NCI-H2171 treated with DMSO at 0.1 percent for 48 hours (cell line): ENCODE measurements at regions not wholly inside any gene's neighbourhood (a gene's known extent, or its start where the extent isn't known, plus 50 kb on each side); places are given as distances from the start of the nearest gene placed in this dataset.

ENCODE experiments used
- DNase-seq: peaks from one replicate; lab custom pipeline; 2025; lab: John Stamatoyannopoulos, UW

DNA sequence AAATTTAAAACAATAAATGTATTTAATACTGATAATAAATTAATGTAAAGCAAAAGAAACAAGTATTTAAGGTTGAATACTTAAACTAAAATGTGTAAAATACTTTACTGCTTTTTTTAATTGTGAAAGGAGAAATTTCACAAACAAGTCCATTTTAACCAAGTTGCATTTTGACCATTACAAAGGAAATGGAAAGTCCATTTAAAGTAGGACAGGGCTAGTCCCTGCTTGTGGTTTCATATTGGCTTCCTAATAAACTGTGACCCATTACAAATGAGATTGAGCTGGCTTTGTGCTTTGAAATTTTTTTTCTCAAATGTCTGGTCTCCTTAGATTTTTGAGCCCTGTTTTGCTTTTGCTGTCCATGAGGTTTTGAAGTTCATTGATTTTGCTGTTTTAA, 527.6 kb downstream of the MAFB start:
- DNase-seq: no peak

DNA sequence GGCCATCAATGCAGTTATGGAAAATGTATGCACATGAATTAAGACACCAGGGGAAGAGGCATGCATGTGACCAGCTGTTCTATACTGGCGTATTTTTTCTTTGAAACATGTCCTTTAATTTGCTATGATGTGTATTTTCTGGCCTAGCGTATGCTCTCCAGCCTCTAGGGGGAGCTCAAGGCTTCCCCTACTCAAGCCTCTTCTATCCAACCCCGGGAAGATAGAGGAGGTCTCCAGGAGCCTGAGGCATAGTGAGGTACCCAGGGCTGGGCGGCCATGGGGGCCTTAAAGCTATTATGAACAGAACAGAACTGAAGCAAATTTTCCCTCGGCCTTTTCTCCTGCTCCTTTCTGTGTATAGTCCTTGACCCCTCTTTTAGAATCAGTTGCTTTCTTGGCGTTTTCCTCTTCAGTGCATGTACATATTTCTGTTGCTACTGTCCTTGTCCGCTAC, 528.9 kb downstream of the MAFB start:
- peak; percentile 83 for DNase-seq

DNA sequence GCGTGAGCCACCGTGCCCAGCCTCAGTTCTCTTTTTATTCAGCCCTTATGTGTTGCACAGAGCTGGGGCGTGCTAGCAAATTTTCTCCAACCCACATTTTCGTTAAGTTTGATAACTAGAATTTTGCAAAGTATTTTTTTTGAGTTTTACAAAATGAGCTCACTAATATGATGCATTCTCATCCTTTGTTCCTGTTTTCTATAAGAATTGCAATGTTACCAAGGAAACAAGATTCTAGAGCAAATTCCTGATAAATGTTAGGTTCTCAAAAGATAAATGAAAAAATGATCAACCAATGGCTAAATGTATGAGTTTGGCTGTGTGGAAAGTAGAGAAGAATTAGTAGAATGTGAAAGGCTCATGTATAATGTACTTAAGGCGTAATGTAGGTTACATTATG, 529.8 kb downstream of the MAFB start:
- no peak for DNase-seq

DNA sequence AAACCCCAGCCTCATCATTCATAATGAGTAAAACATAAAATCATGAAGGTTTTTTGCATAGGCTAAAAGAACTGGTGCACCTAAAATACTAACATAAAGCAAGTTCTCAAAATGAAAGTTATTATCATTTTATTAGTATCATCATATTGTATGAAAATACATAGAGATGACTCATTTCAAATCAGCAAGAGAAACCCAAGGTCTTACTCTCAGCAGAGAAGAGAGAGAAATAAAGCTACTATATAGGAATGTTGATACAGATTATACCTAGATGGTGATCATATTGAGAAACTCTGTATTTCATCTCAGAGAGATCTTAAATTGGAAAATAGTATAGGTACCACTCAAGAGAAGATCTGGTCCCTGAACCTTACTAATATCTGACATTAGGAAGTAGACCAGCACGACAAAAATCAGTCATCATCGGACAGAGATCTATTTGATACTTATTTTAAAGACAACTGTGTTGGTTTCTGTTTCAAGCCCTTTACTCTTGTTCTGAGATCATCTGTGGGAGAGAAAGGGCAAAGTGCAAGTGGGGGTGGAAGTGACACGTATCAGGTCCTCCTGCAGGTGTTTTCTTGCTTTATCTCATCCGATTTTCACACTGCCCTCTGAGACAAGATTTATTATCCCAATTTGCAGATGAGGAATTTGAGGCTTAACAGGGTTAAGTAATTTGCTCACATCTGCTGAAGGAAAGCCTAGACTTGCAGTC, 532.3 kb downstream of the MAFB start:
- DNase-seq: no peak

DNA sequence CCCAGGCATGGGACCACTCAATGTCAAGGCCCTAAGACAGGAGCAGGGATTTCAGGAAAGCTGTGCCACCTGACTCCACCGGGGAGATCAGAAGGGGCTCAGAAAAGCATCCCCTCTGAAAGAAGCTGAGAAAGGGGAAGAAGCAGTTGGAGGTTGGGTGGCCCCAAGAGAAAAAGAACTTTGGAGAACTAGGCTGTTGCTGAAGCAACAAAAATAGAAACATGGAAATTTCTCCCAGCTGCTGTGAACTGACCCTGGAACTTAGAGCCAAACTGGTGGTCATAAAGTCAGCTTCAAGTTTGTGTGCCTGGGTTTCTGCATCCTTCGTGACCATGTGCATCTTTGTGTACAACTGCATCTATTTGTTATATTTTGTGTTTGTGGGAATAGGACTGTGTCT, 534.5 kb downstream of the MAFB start:
- no peak for DNase-seq

DNA sequence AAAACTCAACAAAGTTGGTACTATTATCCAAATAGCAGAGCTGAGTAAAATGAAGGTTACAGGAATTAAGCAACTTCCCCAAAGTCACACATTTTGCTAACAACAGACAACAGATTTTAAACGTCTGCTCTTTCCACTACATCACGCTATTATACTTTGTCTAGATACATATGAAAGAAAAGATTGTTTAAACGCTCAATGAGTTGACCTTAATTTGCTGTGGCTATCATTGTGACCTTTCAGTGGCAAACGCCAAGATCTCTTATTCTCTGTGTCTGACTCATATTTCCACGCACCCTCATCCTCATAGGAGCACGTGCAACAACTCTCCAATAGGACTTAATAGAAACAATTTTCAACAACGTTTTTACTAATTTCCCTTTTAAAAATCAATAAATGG, 540.1 kb downstream of the MAFB start:
- DNase-seq: no peak

DNA sequence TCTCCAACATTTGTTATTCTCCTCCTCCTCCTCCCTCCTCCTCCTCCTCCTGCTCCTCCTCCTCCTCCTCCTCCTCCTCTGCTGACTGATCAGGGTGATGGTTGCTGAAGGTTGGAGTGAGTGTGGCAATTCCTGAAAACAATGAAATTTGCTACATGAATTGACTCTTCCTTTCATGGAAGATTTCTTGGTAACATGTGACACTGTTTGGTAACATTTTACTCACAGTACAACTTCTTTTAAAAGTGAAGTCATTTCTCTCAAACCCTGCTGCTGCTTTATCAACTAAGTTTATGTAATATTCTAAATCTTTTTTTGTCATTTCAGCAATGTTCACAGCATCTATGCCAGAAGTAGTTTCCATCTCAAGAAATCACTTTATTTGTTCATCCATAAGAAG, 543.0 kb downstream of the MAFB start:
- DNase-seq: no peak

DNA sequence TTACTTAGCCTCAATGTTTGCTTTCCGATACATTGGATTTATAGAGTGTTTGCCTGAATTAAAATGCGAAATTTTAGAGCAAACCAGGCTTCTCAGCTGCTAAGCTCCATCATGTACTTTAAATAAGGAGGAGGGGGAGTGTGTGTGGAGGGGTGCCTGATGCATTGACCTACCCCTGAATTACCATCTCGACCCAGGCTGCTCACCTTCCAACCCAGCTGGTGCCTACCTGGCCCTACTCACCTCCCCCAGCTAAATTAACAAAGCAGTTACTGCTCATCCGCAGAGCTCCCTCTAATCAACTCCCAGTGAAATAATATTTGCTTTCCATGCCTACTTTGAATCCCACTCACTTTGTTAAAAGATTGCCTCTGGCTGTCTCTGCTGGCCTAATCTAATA, 544.5 kb downstream of the MAFB start:
- no peak for DNase-seq

DNA sequence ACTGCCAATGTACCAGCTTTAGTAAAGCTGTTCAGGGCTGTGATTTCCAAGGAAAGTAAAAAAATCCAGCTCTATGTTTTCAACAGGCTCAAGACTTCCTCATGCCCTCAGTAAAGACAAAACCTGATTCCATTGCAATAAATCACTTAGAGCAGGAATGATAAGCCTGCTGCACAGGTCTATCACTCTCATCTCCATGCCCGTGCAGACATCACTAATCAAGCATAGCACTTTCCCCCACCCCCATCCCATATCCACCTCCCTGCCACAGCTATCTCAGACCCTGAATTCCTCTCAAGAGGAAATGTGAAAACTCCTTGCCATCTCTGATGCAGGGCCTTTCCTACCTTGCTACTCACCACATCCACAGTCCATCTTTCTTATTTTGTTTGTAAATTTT, 554.9 kb downstream of the MAFB start:
- no peak for DNase-seq

DNA sequence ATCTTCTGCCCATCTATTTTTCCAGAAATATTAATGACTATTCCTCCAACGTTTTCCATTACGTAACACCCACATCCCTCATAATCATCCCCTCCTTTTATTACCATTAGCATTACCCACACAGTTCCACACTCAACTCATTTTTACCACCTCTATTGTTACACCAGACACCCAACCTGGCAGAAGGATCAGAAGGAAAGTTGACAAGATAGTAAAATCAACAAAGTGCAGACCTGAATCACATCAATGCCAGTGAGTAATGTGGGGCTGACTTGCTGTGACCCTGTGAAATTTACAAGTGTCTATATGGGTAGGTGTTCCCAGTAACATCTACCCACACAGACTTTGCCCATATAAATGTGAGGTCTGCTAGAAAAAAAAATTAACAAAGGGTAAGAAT, 568.2 kb downstream of the MAFB start:
- no peak for DNase-seq

- DNase-seq: no peak
Observed at GRCh38 chr20:40111282-40111681, 577.8 kb downstream of the MAFB start.

- DNase-seq: no peak
Observed at GRCh38 chr20:40110311-40110831, 578.7 kb downstream of the MAFB start.

- peak; percentile 67 for DNase-seq
Observed at GRCh38 chr20:40109136-40109535, 579.9 kb downstream of the MAFB start.

- no peak for DNase-seq
Observed at GRCh38 chr20:40108321-40108720, 580.7 kb downstream of the MAFB start.

- no peak for DNase-seq
Observed at GRCh38 chr20:40104959-40105358, 584.1 kb downstream of the MAFB start.

DNA sequence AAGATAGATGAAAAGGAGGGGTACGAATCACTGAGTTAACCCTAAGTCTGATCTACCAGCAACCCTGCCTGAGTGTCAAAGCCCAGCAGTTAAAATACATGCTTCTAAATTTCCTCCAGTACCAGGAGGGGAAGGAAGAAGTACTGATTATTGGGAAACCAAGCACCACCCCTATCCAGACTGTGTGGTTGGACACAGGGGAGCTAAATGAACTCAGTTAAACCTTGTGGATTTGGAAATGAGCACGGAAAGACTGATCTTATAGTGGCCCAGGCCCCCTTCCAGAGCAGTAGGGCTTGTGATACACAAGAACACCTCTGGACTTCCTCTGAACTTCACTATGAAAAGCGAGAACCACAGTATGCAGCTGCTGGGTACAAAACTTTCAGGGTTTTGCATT, 585.6 kb downstream of the MAFB start:
- no peak for DNase-seq

GRCh38 chr20:40101560-40101959, 587.5 kb downstream of the MAFB start:
- no peak for DNase-seq

DNA sequence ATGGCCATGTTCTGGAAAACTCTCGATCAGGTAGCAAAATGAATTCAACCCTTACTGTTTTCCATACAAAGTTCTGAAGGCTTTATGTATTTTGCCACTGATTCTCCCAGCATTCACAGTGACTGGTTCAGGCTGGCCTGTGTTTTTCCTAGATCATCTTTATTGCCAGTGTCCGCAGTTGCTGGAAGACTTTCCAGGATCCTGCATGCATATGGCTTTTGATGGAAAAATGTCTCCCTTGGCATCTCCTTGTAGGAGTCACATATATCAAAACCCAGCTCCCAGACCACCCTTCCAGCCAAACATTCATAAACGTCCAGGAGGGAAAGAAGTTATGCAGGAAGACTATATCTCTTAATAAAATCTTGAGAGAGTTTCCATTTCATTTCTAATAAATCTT, 588.8 kb downstream of the MAFB start:
- DNase-seq: no peak

GRCh38 chr20:40090236-40090635, 598.8 kb downstream of the MAFB start:
- peak; percentile 7 for DNase-seq

DNA sequence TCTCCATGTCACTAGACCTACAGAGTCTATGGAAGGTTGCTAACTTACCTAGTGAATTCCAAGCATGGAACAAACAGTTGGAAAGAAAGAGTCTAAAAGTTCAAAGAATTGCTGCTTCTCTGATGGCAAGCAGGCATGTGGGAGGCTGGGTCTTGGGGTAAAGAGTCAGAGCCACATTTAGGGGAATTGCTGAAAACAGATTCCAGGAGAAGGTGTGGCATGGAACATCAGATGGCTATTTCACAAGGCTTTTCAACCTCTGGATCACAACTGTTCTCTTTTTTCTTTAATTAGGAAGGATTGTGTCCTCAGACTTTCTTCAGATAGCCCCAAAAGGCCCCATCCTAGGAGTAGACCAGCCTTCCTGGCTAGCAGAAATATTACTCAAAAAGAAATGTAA, 601.5 kb downstream of the MAFB start:
- DNase-seq: no peak

DNA sequence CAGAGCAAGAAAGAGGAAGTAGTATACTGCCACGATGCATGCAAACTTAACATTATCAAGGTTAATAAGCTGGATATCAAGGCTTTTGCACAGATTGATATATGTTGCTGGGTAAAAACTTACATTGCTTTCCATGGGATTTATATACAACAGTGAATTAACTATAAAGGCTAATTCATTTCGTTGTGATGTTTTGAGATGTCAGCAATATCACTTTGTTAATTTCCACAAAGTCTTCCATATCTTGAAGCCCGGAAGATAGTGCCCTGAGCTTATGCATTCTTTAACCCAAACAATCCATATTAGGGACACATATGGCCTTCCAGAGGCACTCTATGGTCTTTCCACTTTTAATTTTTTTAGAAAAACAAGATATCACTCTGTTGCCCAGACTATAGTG, 603.5 kb downstream of the MAFB start:
- no peak for DNase-seq

- DNase-seq: peak; percentile 96
Observed at GRCh38 chr20:40082436-40082835, 606.6 kb downstream of the MAFB start.

- no peak for DNase-seq
Observed at GRCh38 chr20:40081653-40082052, 607.4 kb downstream of the MAFB start.

- DNase-seq: peak; percentile 20
Observed at GRCh38 chr20:40080041-40080652, 608.9 kb downstream of the MAFB start.
